Glutamatergic neuron (in vitro differentiated cells): ENCODE measurements at regions not wholly inside any gene's neighbourhood (a gene's known extent, or its start where the extent isn't known, plus 50 kb on each side); places are given as distances from the start of the nearest gene placed in this dataset.

Source experiments
- DNase-seq: peaks from one replicate; pipeline ENCODE4 v3.0.0; 2022
- H3K27ac Mint-ChIP-seq: one replicate; pipeline ENCODE4 v1.8.0; 2020; ENCODE audit warnings: mild to moderate bottlenecking, mixed read lengths, inconsistent platforms; ENCODE audit not compliant: unreplicated experiment
- H3K27me3 Mint-ChIP-seq: one replicate; pipeline ENCODE4 v1.8.0; 2020; ENCODE audit warnings: mild to moderate bottlenecking, moderate library complexity, mixed read lengths, inconsistent platforms; ENCODE audit not compliant: unreplicated experiment
- H3K36me3 Mint-ChIP-seq: one replicate; pipeline ENCODE4 v1.8.0; 2020; ENCODE audit warnings: mild to moderate bottlenecking, mixed read lengths, inconsistent platforms; ENCODE audit not compliant: unreplicated experiment
- H3K4me1 Mint-ChIP-seq: one replicate; pipeline ENCODE4 v1.8.0; 2020; ENCODE audit warnings: mild to moderate bottlenecking, low read depth, mixed read lengths, inconsistent platforms; ENCODE audit not compliant: unreplicated experiment
- H3K4me3 Mint-ChIP-seq: one replicate; pipeline ENCODE4 v1.8.0; 2020; ENCODE audit warnings: mild to moderate bottlenecking, mixed read lengths, inconsistent platforms; ENCODE audit not compliant: unreplicated experiment
- H3K9me3 Mint-ChIP-seq: one replicate; pipeline ENCODE4 v1.8.0; 2020; ENCODE audit warnings: mild to moderate bottlenecking, moderate library complexity, mixed read lengths, inconsistent platforms; ENCODE audit not compliant: unreplicated experiment
- CTCF ChIP-seq: fragments of 200-600 bp; sonication (generic); IDR thresholded peaks from one replicate; pipeline ENCODE4 v1.5.0; 2021; ENCODE audit not compliant: partially characterized antibody, unreplicated experiment

DNA sequence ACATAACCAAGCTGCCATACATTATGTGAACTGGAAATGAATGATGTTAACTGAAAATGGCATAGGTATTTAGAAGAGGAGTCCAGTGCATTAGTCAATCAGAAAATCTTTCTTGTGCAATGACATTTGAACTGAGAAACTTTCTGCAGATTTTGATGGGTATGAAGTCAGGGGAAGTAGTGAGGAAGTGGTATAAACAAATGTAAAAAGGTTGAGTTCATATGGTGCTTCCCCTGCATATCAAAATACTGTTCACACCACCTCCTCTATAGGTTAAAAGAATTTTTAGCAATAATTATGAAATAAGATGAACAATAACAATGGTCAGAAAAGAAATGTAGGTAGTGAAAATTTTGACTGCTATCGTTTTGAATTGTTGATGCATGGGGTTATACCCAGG lies 800.0 kb downstream of the SLITRK6 start:
- no peaks in the 10 kb centered on the region for H3K4me1 Mint-ChIP-seq
- H3K27me3 Mint-ChIP-seq, result no peaks in the 10 kb centered on the region
- H3K27ac Mint-ChIP-seq, result no peak overlapping the region
- no peak overlapping the region for H3K4me3 Mint-ChIP-seq
- no peak for TF ChIP-seq CTCF
- no peaks in the 10 kb centered on the region for H3K36me3 Mint-ChIP-seq
- DNase-seq, result no peak
- no peaks in the 10 kb centered on the region for H3K9me3 Mint-ChIP-seq

GRCh38 chr13:84998681-84999080 lies 800.5 kb downstream of the SLITRK6 start:
- Mint-ChIP-seq H3K27ac (no peak overlapping the region), H3K27me3 (no peaks in the 10 kb centered on the region), H3K36me3 (no peaks in the 10 kb centered on the region), H3K4me3 (no peak overlapping the region), H3K4me1 (no peaks in the 10 kb centered on the region), H3K9me3 (no peaks in the 10 kb centered on the region)
- no peak for DNase-seq
- no peak for TF ChIP-seq CTCF

DNA sequence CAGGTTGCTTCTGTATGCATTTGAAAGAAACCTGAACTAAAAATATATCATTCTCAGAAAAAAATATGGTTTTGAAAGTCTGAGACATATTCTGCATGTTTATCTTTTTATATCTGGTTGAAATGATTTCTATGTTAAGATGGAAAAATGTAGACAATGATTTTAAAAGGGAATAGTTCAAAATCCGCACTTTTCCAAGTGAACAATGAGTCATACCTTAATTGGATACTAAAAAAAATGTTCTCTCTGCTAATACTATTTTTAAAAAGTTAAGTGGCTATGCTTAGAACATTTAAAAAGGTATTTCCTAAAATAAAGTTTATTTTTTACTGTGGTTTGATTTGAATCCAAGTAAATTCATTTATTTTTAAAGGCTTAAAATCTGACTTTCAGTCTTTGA lies 801.4 kb downstream of the SLITRK6 start:
- H3K4me1 Mint-ChIP-seq, result no peaks in the 10 kb centered on the region
- no peaks in the 10 kb centered on the region for H3K9me3 Mint-ChIP-seq
- H3K4me3 Mint-ChIP-seq, result no peak overlapping the region
- H3K27ac Mint-ChIP-seq, result no peak overlapping the region
- H3K36me3 Mint-ChIP-seq, result no peaks in the 10 kb centered on the region
- TF ChIP-seq CTCF, result no peak
- no peak for DNase-seq
- no peaks in the 10 kb centered on the region for H3K27me3 Mint-ChIP-seq

DNA sequence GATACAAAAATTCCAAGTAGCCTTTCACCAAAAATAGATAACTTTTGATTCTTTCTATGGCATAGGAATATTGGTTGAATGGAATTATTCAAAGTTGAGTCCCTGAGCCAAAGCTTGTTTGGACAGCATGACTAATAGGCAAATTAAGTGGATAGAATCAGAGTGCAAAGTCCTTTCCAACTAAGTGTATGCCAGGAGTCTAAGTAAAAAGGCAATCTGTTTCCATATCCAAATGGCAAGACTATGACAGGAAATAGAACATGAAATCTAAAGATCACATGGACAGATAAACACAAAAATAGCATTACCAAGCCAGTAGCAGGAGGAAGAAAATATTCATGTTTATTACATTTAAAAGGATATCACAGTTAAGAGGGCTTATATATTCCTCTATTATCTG lies 804.6 kb downstream of the SLITRK6 start:
- DNase-seq, result no peak
- TF ChIP-seq CTCF, result no peak
- Mint-ChIP-seq H3K9me3 (peaks cover 1% of the 10 kb centered on the region), H3K4me1 (no peaks in the 10 kb centered on the region), H3K27ac (no peak overlapping the region), H3K36me3 (no peaks in the 10 kb centered on the region), H3K27me3 (no peaks in the 10 kb centered on the region), H3K4me3 (no peak overlapping the region)

GRCh38 chr13:84985860-84986259 lies 813.4 kb downstream of the SLITRK6 start:
- no peaks in the 10 kb centered on the region for H3K4me1 Mint-ChIP-seq
- no peak overlapping the region for H3K27ac Mint-ChIP-seq
- peaks cover 2% of the 10 kb centered on the region for H3K9me3 Mint-ChIP-seq
- H3K36me3 Mint-ChIP-seq, result no peaks in the 10 kb centered on the region
- DNase-seq, result no peak
- TF ChIP-seq CTCF, result no peak
- no peak overlapping the region for H3K4me3 Mint-ChIP-seq
- no peaks in the 10 kb centered on the region for H3K27me3 Mint-ChIP-seq
